Putamen (tissue), 1 donor: ENCODE measurements at regions not wholly inside any gene's neighbourhood (a gene's known extent, or its start where the extent isn't known, plus 50 kb on each side); places are given as distances from the start of the nearest gene placed in this dataset.
"Not testable (repeated sequence)": the region's sequence is repeated elsewhere in the genome, so short reads cannot be mapped to it uniquely, and the experiment has no call there.

Source experiments
- DNase-seq: peaks from one replicate; pipeline ENCODE4 v3.0.0-alpha.2; 2016; ENCODE audit warnings: low spot score

GRCh38 chr12:22810036-22810435 lies 185.1 kb downstream of the ETNK1 start:
- no peak for DNase-seq

GRCh38 chr12:22812531-22812930 lies 187.6 kb downstream of the ETNK1 start:
- DNase-seq, result no peak

- no peak for DNase-seq
Observed at GRCh38 chr12:22821985-22822384, 197.0 kb downstream of the ETNK1 start.

GRCh38 chr12:22826026-22826425 lies 201.1 kb downstream of the ETNK1 start:
- DNase-seq, result no peak

GRCh38 chr12:22826446-22826981 lies 201.5 kb downstream of the ETNK1 start:
- DNase-seq, result not testable (repeated sequence)

GRCh38 chr12:22828066-22828465 lies 203.1 kb downstream of the ETNK1 start:
- DNase-seq, result no peak

GRCh38 chr12:22835431-22835830 lies 210.5 kb downstream of the ETNK1 start:
- DNase-seq, result no peak

GRCh38 chr12:22850185-22850584 lies 225.2 kb downstream of the ETNK1 start:
- no peak for DNase-seq

- no peak for DNase-seq
Observed at GRCh38 chr12:22851532-22851931, 226.6 kb downstream of the ETNK1 start.

GRCh38 chr12:22855456-22855855 lies 230.5 kb downstream of the ETNK1 start:
- DNase-seq, result no peak

- no peak for DNase-seq
Observed at GRCh38 chr12:22856178-22856577, 231.2 kb downstream of the ETNK1 start.

GRCh38 chr12:22858849-22859570 lies 234.0 kb downstream of the ETNK1 start:
- DNase-seq, result no peak

GRCh38 chr12:22860926-22861325 lies 236.0 kb downstream of the ETNK1 start:
- no peak for DNase-seq

- DNase-seq, result no peak
Observed at GRCh38 chr12:22865822-22866221, 240.9 kb downstream of the ETNK1 start.

- no peak for DNase-seq
Observed at GRCh38 chr12:22866406-22866805, 241.4 kb downstream of the ETNK1 start.

- no peak for DNase-seq
Observed at GRCh38 chr12:22874151-22874550, 249.2 kb downstream of the ETNK1 start.

- DNase-seq, result no peak
Observed at GRCh38 chr12:22876262-22876661, 251.3 kb downstream of the ETNK1 start.

- no peak for DNase-seq
Observed at GRCh38 chr12:22879203-22879602, 254.2 kb downstream of the ETNK1 start.

GRCh38 chr12:22880331-22880730 lies 255.4 kb downstream of the ETNK1 start:
- no peak for DNase-seq

GRCh38 chr12:22880807-22881206 lies 255.8 kb downstream of the ETNK1 start:
- no peak for DNase-seq

GRCh38 chr12:22881878-22882385 lies 257.0 kb downstream of the ETNK1 start:
- DNase-seq, result no peak

GRCh38 chr12:22882559-22882958 lies 257.6 kb downstream of the ETNK1 start:
- no peak for DNase-seq

GRCh38 chr12:22893878-22894277 lies 268.9 kb downstream of the ETNK1 start:
- DNase-seq, result no peak

GRCh38 chr12:22899184-22899583 lies 274.2 kb downstream of the ETNK1 start:
- no peak for DNase-seq
